K562 (cell line): ENCODE measurements at regions not wholly inside any gene's neighbourhood (a gene's known extent, or its start where the extent isn't known, plus 50 kb on each side); places are given as distances from the start of the nearest gene placed in this dataset.

Experiments
- ATAC-seq: fragments of 200-7000 bp; cut with Tn5 transposase; 3 replicates; pipeline ENCODE4 v1.9.1; 2020; ENCODE audit warnings: moderate library complexity
- BruUV-seq: library from RNA; stranded (reverse); fragments of 400-500 nt; replicated peaks from 2 replicates; lab custom pipeline; 2021; lab: Mats Ljungman, UMichigan
- CTCF ChIA-PET: fragments of 300-600 bp; formaldehyde crosslinking; extraction: SDS; loops from one replicate; lab custom pipeline; 2021; ENCODE audit warnings: low intra/inter-chr PET ratio; lab: Yijun Ruan, JAX
- POLR2A ChIA-PET: fragments of 300-600, 350-650 bp; sonication (Branson Sonifier 250); formaldehyde crosslinking; extraction: SDS; loops from one replicate; lab custom pipeline; 2021; ENCODE audit warnings: antibody characterized with exemption, inconsistent platforms; lab: Yijun Ruan, JAX
- DNase-seq, 4 experiments: peaks; one replicate each; pipeline versions ENCODE4 v3.0.0 to v3.0.0-alpha.2; 2011 to 2018; ENCODE audit warnings: low spot score in 3 of 4, mixed read lengths in 3 of 4; ENCODE audit errors: extremely low read depth in 1 of 4
- FAIRE-seq: peaks from 2 replicates; lab custom pipeline; 2011; peaks lifted over from hg19 to GRCh38; lab: Jason Lieb, UNC
- H2AFZ ChIP-seq: 2 replicates; pipeline ENCODE4 v1.6.0; 2011; ENCODE audit warnings: low read depth, low read length, control low read depth, inconsistent platforms
- H3K27ac ChIP-seq: fragments of 200-600 bp; 3 replicates; pipeline ENCODE4 v1.8.0; 2011; ENCODE audit warnings: low read depth, mild to moderate bottlenecking, control low read depth, inconsistent platforms, low read length, moderate library complexity, mixed read lengths; ENCODE audit errors: extremely low read depth
- H3K27me3 ChIP-seq, 2 experiments: fragments of 300-600 bp in 1 of 2; 2 replicates in 1 of 2; 3 replicates in 1 of 2; pipeline versions ENCODE4 v1.6.0 to v1.8.0; 2011; ENCODE audit warnings: inconsistent platforms in 2 of 2, low read length in 2 of 2, mild to moderate bottlenecking in 1 of 2, mixed read lengths in 1 of 2, moderate library complexity in 1 of 2; ENCODE audit not compliant: control insufficient read depth in 2 of 2, insufficient read depth in 2 of 2
- H3K36me3 ChIP-seq: fragments of 300-600 bp; 3 replicates; pipeline ENCODE4 v1.8.0; 2011; ENCODE audit warnings: mild to moderate bottlenecking, low read length, inconsistent platforms; ENCODE audit not compliant: control insufficient read depth, insufficient read depth
- H3K4me1 ChIP-seq, 2 experiments: fragments of 200-600 bp in 1 of 2; replicated peaks in 1 of 2; 2 replicates in 1 of 2; 3 replicates in 1 of 2; pipeline versions ENCODE4 v1.5.1 to v1.8.0; 2011; ENCODE audit warnings: inconsistent platforms in 2 of 2, low read length in 2 of 2, mild to moderate bottlenecking in 1 of 2, mixed read lengths in 1 of 2, moderate library complexity in 1 of 2; ENCODE audit not compliant: control insufficient read depth in 2 of 2, insufficient read depth in 2 of 2
- H3K4me2 ChIP-seq: 2 replicates; pipeline ENCODE4 v1.6.1; 2011; ENCODE audit warnings: low read length, control low read depth, inconsistent platforms, mixed read lengths; ENCODE audit not compliant: insufficient read depth
- H3K4me3 ChIP-seq: fragments of 200-600 bp; sonication (generic), shearing (Covaris generic); 2 replicates; pipeline ENCODE4 v1.5.1; 2016; ENCODE audit warnings: control low read depth, inconsistent platforms
- H3K79me2 ChIP-seq: fragments of 200-600 bp; 3 replicates; pipeline ENCODE4 v1.8.0; 2011; ENCODE audit warnings: low read length, inconsistent platforms; ENCODE audit not compliant: control insufficient read depth, insufficient read depth
- H3K9ac ChIP-seq, 2 experiments: 2 replicates each; pipeline versions ENCODE4 v1.6.0 to v1.6.1; 2011; ENCODE audit warnings: low read depth in 2 of 2, low read length in 2 of 2, control low read depth in 1 of 2, inconsistent platforms in 1 of 2, mild to moderate bottlenecking in 1 of 2, mixed read lengths in 1 of 2; ENCODE audit not compliant: insufficient read depth in 1 of 2
- H3K9me1 ChIP-seq: one replicate; pipeline ENCODE4 v1.6.0; 2011; ENCODE audit warnings: inconsistent platforms, mild to moderate bottlenecking, low read length, moderate library complexity; ENCODE audit not compliant: control insufficient read depth, insufficient read depth
- H3K9me3 ChIP-seq: replicated peaks from 2 replicates; pipeline ENCODE4 v1.5.1; 2011; ENCODE audit warnings: low read depth, low read length, inconsistent platforms; ENCODE audit not compliant: control insufficient read depth, insufficient read depth
- H4K20me1 ChIP-seq: replicated peaks from 2 replicates; pipeline ENCODE4 v1.6.1; 2011; ENCODE audit warnings: low read length, inconsistent platforms, mixed read lengths; ENCODE audit not compliant: control insufficient read depth, insufficient read depth
- ATF2 ChIP-seq: sonication (generic); formaldehyde crosslinking; IDR thresholded peaks from 2 replicates; pipeline ENCODE4 v1.8.1; 2022; ENCODE audit warnings: missing genetic modification reagents
- CAMTA2 ChIP-seq: fragments of 250-450 bp; sonication (Bioruptor Pico); conservative IDR thresholded peaks from 2 replicates; pipeline ENCODE4 v1.5.1; 2022
- FOXK1 ChIP-seq: sonication (generic); formaldehyde crosslinking; IDR thresholded peaks from 2 replicates; pipeline ENCODE4 v1.8.0; 2022; ENCODE audit warnings: missing genetic modification reagents, mild to moderate bottlenecking, borderline replicate concordance
- HNRNPUL1 ChIP-seq: fragments of 200-400 bp; formaldehyde crosslinking; IDR thresholded peaks from 2 replicates; pipeline ENCODE4 v1.6.1; 2017; ENCODE audit warnings: low read length
- LCOR ChIP-seq: sonication (generic); formaldehyde crosslinking; IDR thresholded peaks from 2 replicates; pipeline ENCODE4 v1.8.0; 2022; ENCODE audit warnings: mild to moderate bottlenecking, missing genetic modification reagents
- POLR2AphosphoS5 ChIP-seq: IDR thresholded peaks from 2 replicates; pipeline ENCODE4 v1.6.1; 2011; ENCODE audit warnings: mild to moderate bottlenecking, low read depth, low read length, moderate library complexity; ENCODE audit not compliant: control insufficient read depth, insufficient read depth
- SMARCA5 ChIP-seq: fragments of 450-650 bp; IDR thresholded peaks from 2 replicates; pipeline ENCODE4 v1.6.1; 2016
- STAT5A ChIP-seq: IDR thresholded peaks from 2 replicates; pipeline ENCODE4 v1.6.1; 2012; ENCODE audit warnings: low read length, inconsistent platforms, borderline replicate concordance
- TCF3 ChIP-seq: sonication (generic); formaldehyde crosslinking; IDR thresholded peaks from 2 replicates; pipeline ENCODE4 v1.4.0; 2020; ENCODE audit warnings: mild to moderate bottlenecking, missing genetic modification reagents
- XRCC3 ChIP-seq: fragments of 450-650 bp; IDR thresholded peaks from 2 replicates; pipeline ENCODE4 v1.6.1; 2017; ENCODE audit warnings: mild to moderate bottlenecking, moderate library complexity
- ZBTB1 ChIP-seq: sonication (generic); formaldehyde crosslinking; IDR thresholded peaks from 2 replicates; pipeline ENCODE4 v1.8.1; 2023; ENCODE audit warnings: missing genetic modification reagents, low read depth, mild to moderate bottlenecking, borderline replicate concordance
- ZNF146 ChIP-seq: IDR thresholded peaks from one replicate; pipeline ENCODE4 v1.6.1; 2018; ENCODE audit warnings: missing compliant biosample characterization; ENCODE audit not compliant: unreplicated experiment
- WGBS: fragments of 100-300 bp; shearing (Covaris generic); methylation state at CpG from one replicate; pipeline ENCODE4 v1.1.6; 2016; ENCODE audit warnings: low coverage, mixed read lengths; ENCODE audit not compliant: insufficient coverage; ENCODE audit errors: missing lambda C conversion rate; 5-methylcytosine and 5-hydroxymethylcytosine counted together
- in situ Hi-C: fragments of 300-500 bp; cut with MboI; formaldehyde crosslinking; loops from 4 replicates; pipeline ENCODE4 v1.15.0; 2018; ENCODE audit warnings: inconsistent platforms, mixed read lengths
- intact Hi-C: fragments of 100-400 bp; cut with micrococcal nuclease; formaldehyde crosslinking; loops from 2 replicates; pipeline ENCODE4 v1.14.2; 2022
- TF ChIP-seq, protein P1 (sequence below): sonication (generic); formaldehyde crosslinking; IDR thresholded peaks from 2 replicates; pipeline ENCODE4 v1.8.1; 2023; ENCODE audit warnings: mild to moderate bottlenecking, missing genetic modification reagents, moderate library complexity

DNA sequence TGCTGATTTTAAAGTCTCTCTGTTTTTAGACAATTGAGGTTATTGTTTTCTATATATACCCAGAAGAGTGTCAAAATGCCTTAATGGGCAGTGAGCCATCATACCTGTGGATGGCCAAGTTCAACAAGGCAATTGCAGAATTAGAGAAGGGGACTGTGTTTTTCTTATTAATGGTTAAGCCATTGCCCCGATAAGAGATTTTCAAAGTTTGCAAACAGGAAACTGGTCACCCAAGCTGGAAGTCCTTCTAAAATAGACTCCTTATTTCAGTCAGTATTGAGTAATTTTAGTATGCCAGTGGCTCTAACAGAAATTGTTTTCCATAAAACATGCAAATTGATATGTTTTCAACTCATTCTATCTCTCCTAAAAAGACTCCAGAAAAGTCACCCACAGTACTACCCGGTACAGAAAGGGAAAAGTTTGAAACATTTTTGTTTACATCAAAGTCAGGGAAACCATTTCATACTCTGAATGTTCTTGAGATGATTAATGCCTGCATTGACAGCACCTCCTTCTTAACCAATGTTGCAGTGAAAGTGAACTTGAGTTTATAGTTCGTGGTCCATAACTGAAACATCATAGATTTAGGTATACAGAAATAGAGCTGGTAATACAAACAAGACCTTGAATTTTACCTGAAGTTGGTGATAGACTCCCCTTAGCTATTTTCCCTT is 191.1 kb downstream of the TMX1 start (continued):
- TF ChIP-seq ZNF146 (CRISPR knock-in tag): no peak

GRCh38 chr14:51431741-51432140 is 191.7 kb downstream of the TMX1 start:
- ChIA-PET POLR2A (no interaction called here), CTCF (no interaction called here)
- H3K79me2 ChIP-seq: no peaks in the 10 kb centered on the region
- H4K20me1 ChIP-seq: no peaks in the 10 kb centered on the region
- intact Hi-C loops (no loop called here), in situ Hi-C loops (no loop called here)
- H3K9me1 ChIP-seq: no peaks in the 10 kb centered on the region
- DNase-seq (no peak), ATAC-seq (no peak), FAIRE-seq (no peak)
- 8% methylated on average over 1 of the region's 1 CpG for WGBS
- H3K4me3 ChIP-seq: no peak overlapping the region
- H3K4me2 ChIP-seq: no peak overlapping the region
- H3K9ac ChIP-seq: no peak overlapping the region
- no TSS peak for BruUV-seq
- no peak overlapping the region for H2AFZ ChIP-seq
- no peaks in the 10 kb centered on the region for H3K9me3 ChIP-seq
- no peak overlapping the region for H3K27ac ChIP-seq
- H3K36me3 ChIP-seq: no peaks in the 10 kb centered on the region
- TF ChIP-seq HNRNPUL1 (no peak), ATF2 (CRISPR knock-in tag) (no peak), SMARCA5 (no peak), FOXK1 (CRISPR knock-in tag) (no peak), POLR2AphosphoS5 (no peak), TCF3 (no peak), LCOR (no peak), CAMTA2 (CRISPR knock-in tag) (no peak), XRCC3 (no peak), ZBTB1 (no peak), STAT5A (no peak)
- TF ChIP-seq, protein P1, sequence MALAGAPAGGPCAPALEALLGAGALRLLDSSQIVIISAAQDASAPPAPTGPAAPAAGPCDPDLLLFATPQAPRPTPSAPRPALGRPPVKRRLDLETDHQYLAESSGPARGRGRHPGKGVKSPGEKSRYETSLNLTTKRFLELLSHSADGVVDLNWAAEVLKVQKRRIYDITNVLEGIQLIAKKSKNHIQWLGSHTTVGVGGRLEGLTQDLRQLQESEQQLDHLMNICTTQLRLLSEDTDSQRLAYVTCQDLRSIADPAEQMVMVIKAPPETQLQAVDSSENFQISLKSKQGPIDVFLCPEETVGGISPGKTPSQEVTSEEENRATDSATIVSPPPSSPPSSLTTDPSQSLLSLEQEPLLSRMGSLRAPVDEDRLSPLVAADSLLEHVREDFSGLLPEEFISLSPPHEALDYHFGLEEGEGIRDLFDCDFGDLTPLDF (CRISPR knock-in tag): no peak
- no peaks in the 10 kb centered on the region for H3K4me1 ChIP-seq
- H3K27me3 ChIP-seq: no peaks in the 10 kb centered on the region
